ENCODE measurements at regions not wholly inside any gene's neighbourhood (a gene's known extent, or its start where the extent isn't known, plus 50 kb on each side); places are given as distances from the start of the nearest gene placed in this dataset.

- no peak for DNase-seq (ENCODE audit: low spot score)
These were observed 220.1 kb downstream of the OSR1 start for GRCh38 chr2:19138264-19138825.

DNA sequence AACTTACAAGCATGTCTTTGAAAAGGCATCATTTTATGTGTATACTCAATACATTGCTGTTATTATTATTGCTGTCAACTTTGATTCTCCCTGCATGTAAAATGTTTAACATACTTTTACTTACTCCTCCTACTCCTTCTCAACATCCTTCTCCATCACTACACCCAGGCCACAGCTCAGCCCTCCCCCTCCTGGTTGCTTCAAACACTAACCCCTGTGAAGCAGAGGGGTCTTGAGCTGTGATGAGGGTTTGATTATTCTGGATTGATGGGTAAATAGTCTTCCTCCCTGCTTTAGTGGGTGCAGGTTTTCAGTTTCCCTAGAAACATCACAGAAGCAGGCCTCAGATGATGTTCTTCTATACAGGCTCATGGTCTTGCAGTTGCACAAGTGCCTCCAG is 221.0 kb downstream of the OSR1 start:
- no peak for DNase-seq (ENCODE audit: low spot score)

- no peak for DNase-seq (ENCODE audit: low spot score)
These were observed 225.5 kb downstream of the OSR1 start for GRCh38 chr2:19132967-19133366.

GRCh38 chr2:19131871-19132270 is 226.6 kb downstream of the OSR1 start:
- DNase-seq (ENCODE audit: low spot score) = no peak

GRCh38 chr2:19128148-19128547 is 230.3 kb downstream of the OSR1 start:
- DNase-seq (ENCODE audit: low spot score) = no peak

GRCh38 chr2:19127616-19128015 is 230.8 kb downstream of the OSR1 start:
- DNase-seq (ENCODE audit: low spot score) = no peak

- DNase-seq (ENCODE audit: low spot score) = no peak
These were observed 232.3 kb downstream of the OSR1 start for GRCh38 chr2:19125901-19126680.

GRCh38 chr2:19124135-19124534 is 234.3 kb downstream of the OSR1 start:
- peak; percentile 13 for DNase-seq (ENCODE audit: low spot score)

DNA sequence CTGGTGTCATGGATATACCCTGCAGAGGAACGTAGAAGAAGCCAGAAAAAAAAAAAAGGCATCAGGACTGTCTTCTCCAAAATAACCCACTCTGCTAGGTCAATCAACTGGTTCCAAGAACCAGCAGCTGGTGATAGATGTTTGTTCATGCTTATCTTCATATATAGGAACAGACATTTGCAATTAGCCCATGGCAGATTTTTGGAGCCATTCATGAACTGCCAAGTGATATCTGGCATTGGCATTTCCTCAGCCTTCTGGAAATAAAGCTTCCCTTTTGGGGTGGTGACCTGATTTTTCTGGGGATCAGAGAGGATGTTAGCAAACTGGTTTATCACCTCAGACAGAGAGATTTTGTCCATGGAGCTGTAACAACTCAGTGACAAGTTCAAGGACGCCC is 234.9 kb downstream of the OSR1 start:
- DNase-seq (ENCODE audit: low spot score) = no peak

DNA sequence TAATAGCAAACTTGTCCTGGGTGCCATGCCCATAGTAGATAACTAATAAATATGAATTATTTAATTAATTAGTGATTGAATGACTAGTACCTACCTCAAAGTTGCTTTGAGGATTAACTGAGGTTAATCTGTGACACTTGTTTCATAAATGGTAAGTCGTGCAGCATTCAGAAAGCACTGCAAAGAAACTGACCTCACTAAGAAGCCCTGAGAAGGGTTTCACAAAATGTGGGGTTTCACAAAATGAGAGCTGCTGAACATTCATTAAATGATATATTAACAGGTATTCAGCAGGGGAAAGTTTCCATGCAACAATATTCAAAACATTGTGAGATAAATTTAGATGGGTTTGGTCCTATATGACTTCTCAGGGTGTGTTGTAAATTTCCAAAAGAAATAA is 236.2 kb downstream of the OSR1 start:
- no peak for DNase-seq (ENCODE audit: low spot score)

- peak; percentile 88 for DNase-seq (ENCODE audit: low spot score)
These were observed 237.3 kb downstream of the OSR1 start for GRCh38 chr2:19120941-19121750.

DNA sequence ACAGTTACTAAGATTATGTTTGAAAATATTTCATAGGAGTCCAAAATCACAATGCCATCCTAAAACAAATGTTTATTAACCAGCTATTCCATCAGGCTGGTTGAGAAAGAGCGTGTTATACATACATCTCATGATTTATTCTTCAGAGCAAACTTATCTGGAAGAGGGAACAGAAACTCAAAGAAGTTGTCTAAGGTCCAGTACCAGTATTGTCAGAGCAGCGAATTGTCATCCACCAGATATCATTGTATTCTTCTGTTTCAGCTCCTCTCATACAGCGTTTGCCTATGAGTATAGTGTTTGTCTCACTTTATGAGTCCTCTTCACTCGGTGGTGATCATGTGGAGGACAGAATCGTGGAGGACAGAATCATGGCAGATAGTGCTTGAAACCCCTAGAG is 238.2 kb downstream of the OSR1 start:
- no peak for DNase-seq (ENCODE audit: low spot score)

GRCh38 chr2:19119326-19120001 is 239.0 kb downstream of the OSR1 start:
- DNase-seq (ENCODE audit: low spot score) = no peak

DNA sequence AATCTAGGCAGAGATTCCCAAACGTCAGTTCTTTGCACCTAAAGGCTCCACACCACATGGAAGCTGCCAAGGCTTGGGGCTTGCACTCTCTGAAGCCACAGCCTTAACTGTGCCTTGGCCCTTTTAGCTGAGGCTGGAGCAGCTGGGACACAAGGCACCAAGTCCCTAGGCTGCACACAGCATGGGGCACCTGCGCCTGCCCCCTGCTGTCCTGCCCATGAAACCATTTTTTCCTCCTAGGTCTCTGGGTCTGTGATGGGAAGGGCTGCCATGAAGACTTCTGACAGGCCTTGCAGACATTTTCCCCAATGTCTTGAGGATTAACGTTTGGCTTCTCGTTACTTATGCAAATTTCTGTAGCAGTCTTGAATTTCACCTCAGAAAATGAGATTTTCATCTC is 241.5 kb downstream of the OSR1 start:
- no peak for DNase-seq (ENCODE audit: low spot score)

DNA sequence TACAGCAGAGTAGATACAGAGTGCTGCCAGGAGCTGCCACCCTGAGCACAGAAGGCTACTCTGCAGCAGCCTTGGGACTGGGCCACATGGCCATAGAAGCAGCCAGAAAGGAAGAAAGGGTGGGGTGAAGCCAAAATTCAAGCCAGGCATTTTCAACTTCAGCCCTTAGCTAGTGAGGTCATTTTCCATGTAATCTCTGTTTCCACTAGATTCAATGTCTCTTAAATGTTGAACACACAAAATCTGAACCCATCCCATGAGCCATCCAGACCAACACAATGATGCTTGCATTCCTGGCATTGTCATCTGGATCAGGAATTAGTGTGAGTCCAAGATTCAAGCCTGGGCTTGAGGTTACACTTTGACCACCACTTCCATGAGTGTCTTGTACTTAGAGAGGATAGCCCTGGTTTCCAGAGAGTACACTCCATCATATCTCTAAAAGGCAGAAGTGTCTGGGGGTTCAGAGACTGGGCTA is 243.6 kb downstream of the OSR1 start:
- no peak for DNase-seq (ENCODE audit: low spot score)

GRCh38 chr2:19114126-19114525 is 244.3 kb downstream of the OSR1 start:
- no peak for DNase-seq (ENCODE audit: low spot score)

GRCh38 chr2:19111354-19111753 is 247.1 kb downstream of the OSR1 start:
- DNase-seq (ENCODE audit: low spot score) = no peak

DNA sequence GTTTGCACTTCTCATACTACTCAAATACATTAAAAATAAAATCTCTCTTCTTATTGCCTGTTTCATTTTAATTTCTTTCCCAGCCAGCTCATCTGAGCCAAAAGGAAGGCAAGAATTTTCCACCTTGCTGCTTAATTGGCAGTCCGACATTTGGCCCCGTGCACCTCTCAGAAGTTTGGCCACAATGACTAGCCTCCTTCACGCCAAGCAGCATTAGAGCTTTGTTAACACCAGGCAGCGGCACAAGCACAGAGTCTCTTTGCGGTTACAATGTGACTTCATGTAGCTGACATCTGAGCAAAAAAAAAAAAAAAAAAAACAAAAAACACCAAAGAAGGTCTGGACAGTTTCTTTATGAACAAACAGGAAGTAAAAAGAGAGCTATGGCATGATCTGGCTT is 248.9 kb downstream of the OSR1 start:
- DNase-seq (ENCODE audit: low spot score) = no peak

DNA sequence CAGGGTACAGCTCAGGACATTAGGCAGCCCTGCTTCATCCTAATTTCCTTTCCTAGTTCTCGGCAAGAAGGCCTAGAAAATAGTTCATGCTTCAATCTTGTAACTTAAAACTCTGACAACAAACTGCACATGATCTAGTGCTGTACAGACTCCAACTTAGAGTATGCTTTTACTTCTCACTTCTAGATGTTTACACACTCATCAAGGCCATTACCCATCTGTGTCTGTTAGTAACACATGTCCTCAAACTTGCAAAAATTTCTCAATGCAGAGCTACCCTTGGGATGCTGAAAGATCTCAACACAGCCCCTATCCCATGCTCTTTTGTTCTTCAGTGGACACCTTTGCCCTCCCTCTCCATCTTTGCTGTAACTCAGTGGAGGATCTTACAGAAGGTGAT is 252.0 kb downstream of the OSR1 start:
- DNase-seq (ENCODE audit: low spot score) = no peak

DNA sequence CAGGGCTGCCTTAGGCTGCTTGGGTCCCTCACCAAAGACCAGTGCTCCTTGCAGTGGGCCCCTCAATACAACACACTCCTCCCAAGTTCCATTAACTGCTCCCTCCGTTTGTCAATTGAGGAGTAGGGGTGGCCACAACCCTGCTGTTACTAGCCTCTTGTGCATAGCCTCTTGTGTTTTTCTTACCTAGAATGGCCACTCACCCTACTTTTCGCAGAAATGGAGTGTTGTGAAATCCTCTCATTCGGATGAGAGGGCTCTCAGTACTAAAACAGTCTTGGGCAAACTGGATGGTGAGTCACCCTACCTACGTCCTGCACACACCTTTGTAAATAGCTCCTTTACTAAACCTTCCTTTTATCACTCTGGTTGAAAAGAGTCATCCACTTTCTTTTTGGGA is 253.9 kb downstream of the OSR1 start:
- DNase-seq (ENCODE audit: low spot score) = no peak

DNA sequence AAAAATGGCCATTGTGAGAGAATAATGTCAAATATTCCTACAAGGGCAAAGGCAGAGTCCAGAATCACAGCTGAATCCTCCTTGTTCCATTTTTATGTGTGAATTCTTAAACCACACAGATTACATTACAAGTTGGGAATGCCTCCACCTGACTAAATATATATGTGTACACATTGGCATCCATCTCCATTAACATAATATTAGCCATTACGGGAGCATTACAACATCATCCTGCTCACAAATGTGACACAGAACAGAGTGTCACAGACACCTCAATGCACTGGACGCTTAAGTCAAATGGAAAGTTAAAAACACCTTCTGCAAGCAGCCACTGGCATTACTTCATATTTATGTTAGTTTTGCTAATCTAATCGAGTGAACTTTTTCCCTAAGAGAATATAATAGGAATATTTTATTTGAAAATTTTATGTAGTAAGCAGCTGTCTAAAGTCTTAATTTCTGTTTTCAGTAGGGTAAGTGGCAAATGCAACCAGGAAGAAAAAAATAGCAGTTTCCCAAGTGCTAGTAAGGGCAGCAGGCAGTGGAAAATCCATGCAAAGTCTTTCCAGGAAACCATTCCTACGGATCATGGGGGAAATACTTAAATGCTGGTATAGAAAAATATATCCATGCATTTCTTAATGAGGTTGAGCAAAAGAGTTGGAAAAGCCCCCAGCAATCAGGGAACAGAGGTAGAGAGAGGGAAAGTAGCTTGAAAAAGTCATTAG is 255.6 kb downstream of the OSR1 start:
- DNase-seq (ENCODE audit: low spot score) = no peak

DNA sequence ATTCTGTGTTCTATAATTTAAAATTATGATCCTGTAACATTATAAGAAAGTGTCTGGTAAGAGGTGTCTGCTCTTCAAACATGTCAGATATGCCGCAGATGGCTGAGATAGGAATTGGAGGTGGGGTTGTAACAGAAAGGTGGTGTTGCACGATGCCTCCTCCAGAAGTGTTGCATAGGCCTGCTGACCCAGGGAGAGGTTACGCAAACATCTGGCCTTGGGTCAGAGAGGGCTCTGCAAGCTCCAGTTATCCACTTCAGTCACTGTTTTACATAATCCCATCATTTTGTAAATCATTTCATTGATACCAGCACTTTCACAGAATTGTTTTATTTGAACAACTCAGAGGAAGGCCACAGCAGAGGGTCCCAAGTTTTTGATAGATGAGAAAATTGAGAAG is 256.5 kb downstream of the OSR1 start:
- no peak for DNase-seq (ENCODE audit: low spot score)

Data from A172 (cell line).